RWPE2 (cell line): ENCODE measurements at regions not wholly inside any gene's neighbourhood (a gene's known extent, or its start where the extent isn't known, plus 50 kb on each side); places are given as distances from the start of the nearest gene placed in this dataset.
A peak's percentile ranks its signal among the peaks of the same experiment; 100 is the strongest.

Experiments
- ATAC-seq: fragments of 200-7000 bp; cut with Tn5 transposase; 3 replicates; pipeline ENCODE4 v1.9.1; 2021; ENCODE audit warnings: low read depth
- DNase-seq: peaks from one replicate; pipeline ENCODE4 v3.0.0-alpha.2; 2020; ENCODE audit warnings: low spot score
- H3K27ac ChIP-seq: fragments of 450-650 bp; 2 replicates; pipeline ENCODE4 v1.5.1; 2017; ENCODE audit warnings: mild to moderate bottlenecking; ENCODE audit not compliant: poor library complexity, severe bottlenecking
- H3K27me3 ChIP-seq: fragments of 250-450 bp; sonication (Bioruptor Pico); 2 replicates; pipeline ENCODE4 v1.5.1; 2021; ENCODE audit warnings: mild to moderate bottlenecking, moderate library complexity; ENCODE audit not compliant: insufficient read depth, poor library complexity, severe bottlenecking
- H3K36me3 ChIP-seq: fragments of 250-450 bp; sonication (Bioruptor Pico); 2 replicates; pipeline ENCODE4 v1.5.1; 2020; ENCODE audit warnings: low read depth, mild to moderate bottlenecking, moderate library complexity
- H3K4me1 ChIP-seq: fragments of 250-450 bp; sonication (Bioruptor Pico); 2 replicates; pipeline ENCODE4 v1.5.1; 2021; ENCODE audit warnings: mild to moderate bottlenecking, moderate library complexity; ENCODE audit not compliant: insufficient read depth, poor library complexity, severe bottlenecking
- H3K4me3 ChIP-seq: fragments of 250-450 bp; sonication (Bioruptor Pico); 2 replicates; pipeline ENCODE4 v1.5.1; 2021; ENCODE audit warnings: mild to moderate bottlenecking, moderate library complexity; ENCODE audit not compliant: severe bottlenecking
- H3K9me3 ChIP-seq: fragments of 250-450 bp; sonication (Bioruptor Pico); 2 replicates; pipeline ENCODE4 v1.5.1; 2021; ENCODE audit warnings: mild to moderate bottlenecking, moderate library complexity; ENCODE audit not compliant: severe bottlenecking
- CTCF ChIP-seq: fragments of 450-650 bp; IDR thresholded peaks from one replicate; pipeline ENCODE4 v1.5.1; 2017; ENCODE audit warnings: mild to moderate bottlenecking, moderate library complexity; ENCODE audit not compliant: poor library complexity, severe bottlenecking

GRCh38 chr5:2021484-2022176, 138.9 kb upstream of the IRX4 start:
- Histone ChIP-seq H3K27ac (no peak overlapping the region), H3K4me1 (peaks cover 8% of the 10 kb centered on the region), H3K9me3 (no peaks in the 10 kb centered on the region), H3K27me3 (no peaks in the 10 kb centered on the region), H3K4me3 (no peak overlapping the region), H3K36me3 (no peaks in the 10 kb centered on the region)
- TF ChIP-seq CTCF = no peak
- no peak for DNase-seq
- no peak for ATAC-seq

- ATAC-seq (peak; percentile 37; the same call in 1 of the 3 replicates), DNase-seq (no peak)
- no peaks in the 10 kb centered on the region for H3K9me3 ChIP-seq
- H3K36me3 ChIP-seq = no peaks in the 10 kb centered on the region
- no peak overlapping the region for H3K27ac ChIP-seq
- H3K4me1 ChIP-seq = peaks cover 8% of the 10 kb centered on the region
- no peaks in the 10 kb centered on the region for H3K27me3 ChIP-seq
- no peak overlapping the region for H3K4me3 ChIP-seq
- peak; percentile 35 for TF ChIP-seq CTCF
Observed at GRCh38 chr5:2020730-2021129, 138.0 kb upstream of the IRX4 start.

GRCh38 chr5:2019716-2020115, 137.0 kb upstream of the IRX4 start:
- H3K27me3 ChIP-seq = no peaks in the 10 kb centered on the region
- H3K9me3 ChIP-seq = no peaks in the 10 kb centered on the region
- TF ChIP-seq CTCF = no peak
- H3K36me3 ChIP-seq = no peaks in the 10 kb centered on the region
- DNase-seq = no peak
- no peak for ATAC-seq
- H3K4me3 ChIP-seq = no peak overlapping the region
- peaks cover 8% of the 10 kb centered on the region for H3K4me1 ChIP-seq
- H3K27ac ChIP-seq = no peak overlapping the region

- H3K4me1 ChIP-seq = peaks cover 4% of the 10 kb centered on the region
- no peaks in the 10 kb centered on the region for H3K27me3 ChIP-seq
- no peaks in the 10 kb centered on the region for H3K9me3 ChIP-seq
- H3K36me3 ChIP-seq = no peaks in the 10 kb centered on the region
- DNase-seq = no peak
- ATAC-seq = no peak
- no peak overlapping the region for H3K27ac ChIP-seq
- no peak for TF ChIP-seq CTCF
- no peak overlapping the region for H3K4me3 ChIP-seq
Observed at GRCh38 chr5:2018390-2018724, 135.6 kb upstream of the IRX4 start.

- ATAC-seq (no peak), DNase-seq (no peak)
- no peaks in the 10 kb centered on the region for H3K4me1 ChIP-seq
- H3K9me3 ChIP-seq = no peaks in the 10 kb centered on the region
- H3K27ac ChIP-seq = no peak overlapping the region
- H3K27me3 ChIP-seq = no peaks in the 10 kb centered on the region
- no peak overlapping the region for H3K4me3 ChIP-seq
- peak; percentile 59 for TF ChIP-seq CTCF
- no peaks in the 10 kb centered on the region for H3K36me3 ChIP-seq
Observed at GRCh38 chr5:2017540-2018389, 135.0 kb upstream of the IRX4 start.
